SHP77 (cell line): ENCODE measurements at regions not wholly inside any gene's neighbourhood (a gene's known extent, or its start where the extent isn't known, plus 50 kb on each side); places are given as distances from the start of the nearest gene placed in this dataset.

ENCODE experiments used
- DNase-seq, 2 experiments: peaks; one replicate each; lab custom pipeline; 2025; lab: John Stamatoyannopoulos, UW

- peak; percentile 7 to 48 for DNase-seq
These were observed 378.3 kb downstream of the MTX2 start for GRCh38 chr2:176647325-176648165.

DNA sequence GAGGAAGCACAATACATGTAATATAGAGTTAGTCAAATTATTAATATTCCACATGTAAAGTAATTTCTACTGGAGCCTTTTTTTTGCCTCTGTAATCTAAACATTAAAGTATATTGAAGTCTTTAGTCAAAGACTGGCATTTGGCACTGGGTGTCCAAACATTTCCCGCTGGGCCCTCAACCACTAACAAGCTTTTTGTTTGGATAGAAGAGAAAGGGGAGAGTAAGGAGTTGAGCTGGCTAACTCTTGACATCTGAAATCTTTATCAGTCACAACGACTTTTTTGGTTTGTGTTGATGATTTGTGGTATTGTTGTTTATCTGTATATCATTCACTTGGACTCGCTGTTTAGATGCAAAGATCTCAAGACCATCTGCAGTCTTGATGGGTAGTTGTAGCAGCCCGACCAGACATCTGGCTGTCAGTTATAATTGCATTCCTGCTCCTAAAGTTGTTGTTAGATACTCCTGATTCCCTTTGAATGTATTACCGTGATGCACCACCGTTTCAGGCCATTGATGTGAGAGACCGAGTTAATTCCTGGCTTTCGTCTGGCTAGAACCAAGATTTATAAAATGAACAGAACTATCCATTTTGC is 379.6 kb downstream of the MTX2 start:
- peak; percentile 18 to 26 for DNase-seq

DNA sequence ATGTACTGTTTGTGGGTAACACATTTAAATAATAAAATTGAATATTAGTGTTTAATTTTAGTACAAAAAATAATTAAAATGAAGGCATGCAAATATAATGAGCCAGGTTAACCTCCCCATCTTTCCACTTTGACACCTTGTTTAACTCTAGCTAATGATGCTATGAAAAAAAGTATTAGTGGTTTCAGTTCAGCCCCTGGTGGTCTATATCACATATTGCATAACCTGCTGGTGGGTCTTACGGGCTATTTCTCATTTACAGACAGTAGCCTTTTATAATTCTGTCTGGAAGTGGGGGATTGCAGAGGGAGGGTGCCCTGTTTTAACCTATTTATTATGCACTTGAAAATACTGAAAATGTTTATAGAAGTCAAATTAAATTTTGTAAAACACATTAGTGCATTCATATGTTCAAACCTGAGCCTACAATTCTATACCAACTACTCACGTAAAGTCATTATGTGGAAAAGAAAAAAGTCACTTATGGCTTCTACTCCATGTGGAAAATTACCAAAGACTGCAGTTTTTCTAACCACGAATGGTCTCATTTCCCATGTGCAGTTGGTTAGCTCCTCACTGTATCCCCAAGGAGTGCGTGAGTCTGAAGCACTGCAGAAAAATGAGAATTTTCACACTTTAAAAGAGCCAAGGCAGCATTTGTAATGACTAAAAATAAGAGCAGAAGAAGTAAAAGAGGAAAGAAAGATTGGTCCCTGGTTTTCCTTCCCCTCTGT is 381.0 kb downstream of the MTX2 start:
- DNase-seq, result peak; percentile 5 to 6

- peak; percentile 18 to 38 for DNase-seq
These were observed 381.8 kb downstream of the MTX2 start for GRCh38 chr2:176650838-176651555.

DNA sequence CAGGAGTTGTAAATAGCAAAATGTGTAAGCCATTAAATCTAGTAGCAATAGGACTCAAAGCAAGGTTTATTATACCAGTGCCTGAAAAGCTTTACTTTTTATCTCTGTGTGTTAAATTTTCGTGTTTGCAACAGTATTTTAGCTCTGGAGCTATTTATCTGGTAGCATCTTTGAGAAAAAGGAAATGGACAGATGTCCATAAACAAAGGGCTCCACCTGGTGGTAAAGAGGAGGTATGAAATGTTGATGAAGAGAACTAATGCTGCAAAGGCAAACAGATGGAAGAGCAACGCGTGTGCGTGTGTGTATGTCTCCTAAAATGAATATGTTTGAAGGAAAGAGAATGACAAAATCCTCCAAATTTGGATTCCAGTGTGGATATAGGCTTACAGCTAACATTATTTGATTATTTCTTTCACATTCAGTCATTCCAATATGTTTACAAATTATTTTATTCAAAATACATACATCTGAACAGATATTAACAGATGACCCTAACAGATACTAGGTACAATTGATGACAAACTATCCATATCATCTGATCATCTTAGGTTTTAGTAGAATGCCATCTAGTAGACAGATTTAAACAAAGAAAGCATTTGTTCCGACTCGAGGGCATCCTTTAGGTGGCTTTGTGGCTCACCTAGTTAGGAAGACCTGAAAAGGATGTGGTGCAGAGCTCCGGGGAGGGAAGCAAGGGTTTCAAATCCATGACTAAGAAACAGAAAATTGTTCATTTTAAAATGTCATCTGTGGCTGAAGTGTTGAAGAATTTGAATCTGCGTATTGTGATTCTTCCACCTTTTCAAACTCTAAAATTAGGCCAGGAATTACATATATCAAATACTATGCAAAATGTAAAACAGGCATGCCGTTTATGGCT is 383.3 kb downstream of the MTX2 start:
- peak; percentile 39 to 67 for DNase-seq

DNA sequence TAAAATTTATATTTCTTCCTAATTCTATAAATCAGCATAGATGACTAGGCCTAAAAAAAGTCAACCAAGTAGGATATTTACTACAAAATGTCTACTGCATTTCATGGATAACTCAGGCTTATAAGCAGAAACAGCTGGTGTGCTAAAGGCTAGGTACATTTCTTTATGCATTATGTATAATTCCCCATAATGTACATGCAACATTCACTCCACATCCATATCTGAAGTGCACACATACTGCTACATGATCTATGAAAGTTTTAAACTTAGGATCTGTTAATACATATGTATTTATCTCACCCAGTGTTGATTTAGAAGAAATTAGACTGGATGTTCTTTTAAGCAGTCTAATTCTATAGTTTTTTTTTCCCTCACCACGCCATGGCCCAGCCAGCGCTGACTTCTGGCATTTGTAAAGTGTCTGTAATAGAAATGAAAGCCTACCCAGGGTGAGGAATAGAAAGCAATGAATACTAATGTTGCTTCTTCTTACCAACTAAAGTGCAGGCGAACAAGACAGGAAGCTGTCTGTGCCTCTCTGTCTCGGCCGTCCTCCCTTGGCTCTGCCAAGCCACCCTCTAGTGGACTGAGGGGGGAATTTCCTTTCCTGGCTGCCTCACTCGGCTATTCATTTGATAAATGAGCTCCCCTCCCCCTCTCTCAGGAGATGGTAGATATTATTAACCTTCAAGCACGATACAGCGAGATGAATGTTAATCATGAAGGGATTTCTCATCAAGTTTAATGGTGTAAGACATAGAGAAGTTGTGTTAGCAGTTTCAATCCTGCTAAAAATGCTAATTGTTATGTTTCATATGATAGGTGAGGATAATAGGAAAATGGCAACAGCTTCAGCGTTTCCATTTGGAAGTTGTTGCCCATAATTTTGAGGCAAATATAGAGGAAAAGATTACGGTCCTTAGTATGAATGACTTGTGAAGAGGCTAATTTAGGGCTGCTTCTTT is 384.5 kb downstream of the MTX2 start:
- DNase-seq, result peak; percentile 63 to 73

- no peak for DNase-seq
These were observed 387.0 kb downstream of the MTX2 start for GRCh38 chr2:176656038-176656775.

- DNase-seq, result no peak
These were observed 387.5 kb downstream of the MTX2 start for GRCh38 chr2:176656776-176657140.

GRCh38 chr2:176657393-176657792 is 388.2 kb downstream of the MTX2 start:
- no peak for DNase-seq

- DNase-seq, result no peak
These were observed 389.5 kb downstream of the MTX2 start for GRCh38 chr2:176658708-176659107.

GRCh38 chr2:176662753-176663152 is 393.5 kb downstream of the MTX2 start:
- no peak for DNase-seq

DNA sequence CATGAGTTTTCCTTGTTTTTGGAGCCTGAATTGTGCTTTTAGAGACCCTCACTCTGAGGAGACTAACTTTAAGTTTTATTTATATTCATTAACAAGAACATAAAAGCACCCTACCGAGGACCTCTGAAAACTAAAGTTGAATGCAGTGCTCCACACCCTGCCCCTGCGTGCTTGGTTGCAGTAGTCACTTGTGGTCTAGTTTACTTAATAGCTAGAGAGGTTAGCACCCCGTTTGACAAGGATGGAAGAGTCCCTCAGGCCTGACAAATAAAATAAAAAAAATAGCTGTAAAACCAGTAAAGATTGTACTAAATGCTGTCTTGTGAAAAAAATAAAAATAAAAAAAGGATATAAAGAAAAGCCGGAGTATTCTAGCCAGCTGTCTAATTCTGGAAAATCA is 395.2 kb downstream of the MTX2 start:
- DNase-seq, result no peak

DNA sequence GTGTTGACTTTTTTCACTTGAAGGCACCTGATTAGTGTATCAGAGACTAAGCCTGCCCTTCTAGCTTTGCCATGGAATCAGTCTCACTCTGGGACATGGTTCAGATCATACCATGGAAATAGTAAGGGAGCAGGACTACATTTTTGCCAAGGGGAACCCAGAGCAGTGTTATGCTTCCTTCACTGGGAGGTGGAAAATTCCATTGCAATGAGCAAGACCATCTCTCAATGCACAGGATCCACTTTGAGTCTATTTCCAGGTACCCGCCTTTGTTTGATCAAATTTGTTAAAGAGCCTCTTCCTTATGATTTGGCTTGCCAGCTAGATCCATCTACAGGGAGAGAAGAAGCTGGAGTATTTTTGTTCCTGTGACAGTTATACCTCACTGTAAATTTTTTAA is 395.8 kb downstream of the MTX2 start:
- DNase-seq, result no peak

DNA sequence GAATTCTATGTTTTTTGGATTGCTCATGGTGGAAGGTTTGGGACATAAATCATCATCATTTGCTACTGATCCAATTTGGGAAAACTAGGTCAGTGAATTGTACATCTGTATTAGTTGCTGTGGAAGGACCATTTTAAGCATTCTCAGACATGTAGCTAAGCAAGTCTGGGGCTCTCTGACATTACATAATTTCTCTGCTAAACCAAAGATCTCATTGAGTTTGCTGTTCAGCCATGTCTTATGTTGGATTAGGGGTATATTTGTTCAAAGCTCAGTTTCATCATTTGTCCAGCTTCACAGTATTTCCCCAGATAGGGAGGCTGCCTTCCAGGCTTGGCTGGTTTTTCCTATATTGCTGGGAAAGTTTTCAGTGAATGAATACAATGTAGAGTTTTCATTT is 399.7 kb downstream of the MTX2 start:
- DNase-seq, result no peak

GRCh38 chr2:176669398-176670174 is 400.3 kb downstream of the MTX2 start:
- DNase-seq, result no peak

GRCh38 chr2:176675271-176675949 is 406.2 kb downstream of the MTX2 start:
- DNase-seq, result no peak

- DNase-seq, result no peak
These were observed 408.6 kb downstream of the MTX2 start for GRCh38 chr2:176677746-176678265.

GRCh38 chr2:176678571-176678970 is 409.3 kb downstream of the MTX2 start:
- DNase-seq, result no peak
